ENCODE measurements at regions not wholly inside any gene's neighbourhood (a gene's known extent, or its start where the extent isn't known, plus 50 kb on each side); places are given as distances from the start of the nearest gene placed in this dataset.

DNA sequence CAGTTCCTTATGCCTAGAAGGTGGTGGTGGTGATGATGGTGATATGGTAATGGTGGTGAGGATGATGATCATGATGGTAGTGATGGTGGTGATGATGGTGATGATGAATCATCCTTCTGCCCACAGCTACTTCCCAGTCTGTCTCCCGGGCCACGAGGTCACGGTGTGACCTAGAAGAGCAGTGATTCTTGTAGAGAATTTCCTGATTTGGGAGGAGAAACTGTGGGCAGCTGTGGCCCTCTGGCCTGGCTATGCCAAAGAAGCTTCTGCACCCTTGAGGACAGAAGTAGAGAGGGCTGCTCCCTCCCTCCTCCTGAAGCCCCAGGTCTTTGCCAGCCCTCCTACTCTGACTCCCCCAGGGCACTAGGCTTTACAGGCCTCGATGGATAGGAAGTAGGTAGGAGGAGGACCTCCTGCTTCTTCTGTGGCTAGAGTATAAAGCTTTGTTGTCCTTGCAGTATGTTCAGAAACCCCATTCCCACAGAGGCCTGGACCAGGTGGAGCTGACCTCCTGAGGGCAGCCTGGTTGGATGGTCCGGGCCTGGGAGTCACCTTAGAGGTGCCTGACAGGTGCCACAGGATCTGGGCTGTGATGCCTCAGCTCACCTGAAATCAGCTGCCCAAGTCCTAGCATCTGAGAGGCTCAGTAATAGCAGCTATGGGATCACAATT is 57.9 kb upstream of the EPAS1 start:
- DNase-seq: no peak

DNA sequence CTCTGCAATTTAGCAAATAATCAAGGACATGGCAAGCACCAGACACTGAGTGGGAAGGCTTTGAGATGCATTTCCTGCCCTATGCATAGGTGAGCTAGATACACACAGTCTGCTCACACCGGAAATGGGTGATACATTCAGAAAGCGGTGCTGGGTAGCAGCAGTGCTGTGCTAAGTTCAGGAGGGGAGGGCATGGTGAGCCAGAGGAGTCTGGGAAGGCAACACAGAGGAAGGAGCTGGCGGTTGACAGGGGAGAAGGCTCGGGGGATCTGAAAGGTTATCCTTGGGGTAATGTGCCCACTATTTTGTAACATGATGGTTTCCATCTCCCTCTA is 57.4 kb upstream of the EPAS1 start:
- peak; percentile 47 for DNase-seq

GRCh38 chr2:46241344-46241743 is 55.9 kb upstream of the EPAS1 start:
- DNase-seq: no peak

GRCh38 chr2:46245869-46246268 is 51.3 kb upstream of the EPAS1 start:
- no peak for DNase-seq

- DNase-seq: no peak
Measured at GRCh38 chr2:46246790-46247189, 50.4 kb upstream of the EPAS1 start.
